GM23338 (cell line): ENCODE measurements at regions not wholly inside any gene's neighbourhood (a gene's known extent, or its start where the extent isn't known, plus 50 kb on each side); places are given as distances from the start of the nearest gene placed in this dataset.

Experiments
- ATAC-seq: fragments of 200-7000 bp; cut with Tn5 transposase; 3 replicates; pipeline ENCODE4 v1.9.1; 2020
- DNase-seq: peaks from one replicate; pipeline ENCODE4 v3.0.0-alpha.2; 2015; ENCODE audit warnings: low spot score
- H2AFZ ChIP-seq: fragments of 200-600 bp; sonication (generic); 2 replicates; pipeline ENCODE4 v1.8.0; 2016; ENCODE audit warnings: antibody characterized with exemption, mild to moderate bottlenecking, moderate library complexity
- H3F3A ChIP-seq: fragments of 200-600 bp; sonication (generic); replicated peaks from 2 replicates; pipeline ENCODE4 v1.8.0; 2017; ENCODE audit warnings: antibody characterized with exemption, mixed run types, low read depth
- H3K27ac ChIP-seq: fragments of 200-600 bp; sonication (generic); 2 replicates; pipeline ENCODE4 v1.6.1; 2016; ENCODE audit warnings: low read depth
- H3K27me3 ChIP-seq: fragments of 200-600 bp; sonication (generic); 2 replicates; pipeline ENCODE4 v1.8.0; 2016; ENCODE audit warnings: mild to moderate bottlenecking, mixed run types, moderate library complexity; ENCODE audit not compliant: insufficient read depth
- H3K36me3 ChIP-seq: fragments of 200-600 bp; sonication (generic); 2 replicates; pipeline ENCODE4 v1.8.0; 2016; ENCODE audit warnings: mild to moderate bottlenecking; ENCODE audit not compliant: insufficient read depth
- H3K4me1 ChIP-seq: fragments of 200-600 bp; sonication (generic); 2 replicates; pipeline ENCODE4 v1.8.0; 2016; ENCODE audit warnings: mild to moderate bottlenecking, moderate library complexity; ENCODE audit not compliant: insufficient read depth
- H3K4me2 ChIP-seq: fragments of 200-600 bp; sonication (generic); 2 replicates; pipeline ENCODE4 v1.7.1; 2017; ENCODE audit warnings: mixed run types
- H3K4me3 ChIP-seq: fragments of 200-600 bp; sonication (generic); 2 replicates; pipeline ENCODE4 v1.6.1; 2016; ENCODE audit warnings: mixed run types
- H3K79me2 ChIP-seq: fragments of 200-600 bp; sonication (generic); replicated peaks from 2 replicates; pipeline ENCODE4 v1.8.0; 2017; ENCODE audit warnings: mild to moderate bottlenecking; ENCODE audit not compliant: insufficient read depth
- H3K9me2 ChIP-seq: fragments of 200-600 bp; sonication (generic); 2 replicates; pipeline ENCODE4 v1.8.0; 2017; ENCODE audit not compliant: insufficient read depth
- H4K20me1 ChIP-seq: fragments of 200-600 bp; sonication (generic); replicated peaks from 2 replicates; pipeline ENCODE4 v1.8.0; 2017; ENCODE audit warnings: mild to moderate bottlenecking; ENCODE audit not compliant: insufficient read depth
- H3K27ac Mint-ChIP-seq: 2 replicates; pipeline ENCODE4 v1.8.0; 2020; ENCODE audit warnings: inconsistent platforms, mild to moderate bottlenecking, moderate library complexity, mixed read lengths
- H3K27me3 Mint-ChIP-seq: 3 replicates; pipeline ENCODE4 v1.8.0; 2022; ENCODE audit warnings: low read depth, mild to moderate bottlenecking, moderate library complexity, mixed read lengths, inconsistent platforms; ENCODE audit not compliant: insufficient read depth, poor library complexity
- H3K36me3 Mint-ChIP-seq: 3 replicates; pipeline ENCODE4 v1.8.0; 2021; ENCODE audit warnings: low read depth, mild to moderate bottlenecking, inconsistent platforms, moderate library complexity, mixed read lengths
- H3K4me1 Mint-ChIP-seq: 3 replicates; pipeline ENCODE4 v1.8.0; 2020; ENCODE audit warnings: mild to moderate bottlenecking, inconsistent platforms, mixed read lengths
- H3K4me3 Mint-ChIP-seq: 3 replicates; pipeline ENCODE4 v1.8.0; 2021; ENCODE audit warnings: moderate library complexity, mild to moderate bottlenecking, inconsistent platforms, mixed read lengths
- H3K9me3 Mint-ChIP-seq: 3 replicates; pipeline ENCODE4 v1.8.0; 2020; ENCODE audit warnings: moderate library complexity, mild to moderate bottlenecking, inconsistent platforms, mixed read lengths
- TF ChIP-seq, protein P1 (sequence below), 2 experiments: fragments of 200-600 bp in 1 of 2; sonication (generic) in 1 of 2; conservative IDR thresholded peaks; 2 replicates each; pipeline versions ENCODE4 v1.5.1 to v1.6.1; 2016 to 2017; ENCODE audit warnings: antibody characterized with exemption in 2 of 2, low read depth in 2 of 2, mild to moderate bottlenecking in 2 of 2, moderate library complexity in 1 of 2
- TF ChIP-seq, protein P2 (sequence below): fragments of 250-450 bp; sonication (Bioruptor Pico); IDR thresholded peaks from 2 replicates; pipeline ENCODE4 v1.5.0; 2020; ENCODE audit warnings: mild to moderate bottlenecking, moderate library complexity

DNA sequence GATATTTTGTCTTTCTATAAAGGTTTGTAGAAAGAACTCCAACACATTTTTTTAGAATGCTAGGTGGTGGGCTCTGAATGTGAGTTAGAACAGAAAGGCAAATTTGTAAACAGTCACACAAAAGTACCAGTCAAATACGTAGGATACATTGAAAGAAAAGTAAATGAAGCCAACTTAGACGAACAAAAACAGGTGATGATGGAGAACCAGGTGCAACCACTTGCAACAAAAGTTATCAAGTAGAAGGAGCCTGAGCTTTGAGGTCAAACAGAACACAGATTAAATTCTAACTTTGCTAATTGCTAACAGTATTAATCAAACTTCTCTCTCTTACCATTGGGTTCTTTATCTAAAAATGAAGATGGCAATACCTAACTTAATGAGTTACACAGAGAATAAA, 62.7 kb upstream of the DAPP1 start:
- no peak for DNase-seq
- H3K4me1 Mint-ChIP-seq = no peaks in the 10 kb centered on the region
- H3K27ac Mint-ChIP-seq = no peak overlapping the region
- Histone ChIP-seq H3K36me3 (no peaks in the 10 kb centered on the region), H3K27ac (no peak overlapping the region), H4K20me1 (no peaks in the 10 kb centered on the region), H3K4me3 (no peak overlapping the region), H3K4me1 (no peaks in the 10 kb centered on the region), H3K27me3 (no peaks in the 10 kb centered on the region), H2AFZ (no peak overlapping the region), H3K4me2 (no peak overlapping the region), H3F3A (no peaks in the 10 kb centered on the region), H3K9me2 (0 out of 2 replicates have a peak, but pooled peaks cover 4% of the 10 kb centered on the region), H3K79me2 (no peaks in the 10 kb centered on the region)
- ATAC-seq = no peak
- TF ChIP-seq, protein P1, sequence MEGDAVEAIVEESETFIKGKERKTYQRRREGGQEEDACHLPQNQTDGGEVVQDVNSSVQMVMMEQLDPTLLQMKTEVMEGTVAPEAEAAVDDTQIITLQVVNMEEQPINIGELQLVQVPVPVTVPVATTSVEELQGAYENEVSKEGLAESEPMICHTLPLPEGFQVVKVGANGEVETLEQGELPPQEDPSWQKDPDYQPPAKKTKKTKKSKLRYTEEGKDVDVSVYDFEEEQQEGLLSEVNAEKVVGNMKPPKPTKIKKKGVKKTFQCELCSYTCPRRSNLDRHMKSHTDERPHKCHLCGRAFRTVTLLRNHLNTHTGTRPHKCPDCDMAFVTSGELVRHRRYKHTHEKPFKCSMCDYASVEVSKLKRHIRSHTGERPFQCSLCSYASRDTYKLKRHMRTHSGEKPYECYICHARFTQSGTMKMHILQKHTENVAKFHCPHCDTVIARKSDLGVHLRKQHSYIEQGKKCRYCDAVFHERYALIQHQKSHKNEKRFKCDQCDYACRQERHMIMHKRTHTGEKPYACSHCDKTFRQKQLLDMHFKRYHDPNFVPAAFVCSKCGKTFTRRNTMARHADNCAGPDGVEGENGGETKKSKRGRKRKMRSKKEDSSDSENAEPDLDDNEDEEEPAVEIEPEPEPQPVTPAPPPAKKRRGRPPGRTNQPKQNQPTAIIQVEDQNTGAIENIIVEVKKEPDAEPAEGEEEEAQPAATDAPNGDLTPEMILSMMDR (conservative IDR thresholded peaks at IDR 0.05; ENCODE audit: low read depth in 2 of 2) = no peak
- TF ChIP-seq, protein P2, sequence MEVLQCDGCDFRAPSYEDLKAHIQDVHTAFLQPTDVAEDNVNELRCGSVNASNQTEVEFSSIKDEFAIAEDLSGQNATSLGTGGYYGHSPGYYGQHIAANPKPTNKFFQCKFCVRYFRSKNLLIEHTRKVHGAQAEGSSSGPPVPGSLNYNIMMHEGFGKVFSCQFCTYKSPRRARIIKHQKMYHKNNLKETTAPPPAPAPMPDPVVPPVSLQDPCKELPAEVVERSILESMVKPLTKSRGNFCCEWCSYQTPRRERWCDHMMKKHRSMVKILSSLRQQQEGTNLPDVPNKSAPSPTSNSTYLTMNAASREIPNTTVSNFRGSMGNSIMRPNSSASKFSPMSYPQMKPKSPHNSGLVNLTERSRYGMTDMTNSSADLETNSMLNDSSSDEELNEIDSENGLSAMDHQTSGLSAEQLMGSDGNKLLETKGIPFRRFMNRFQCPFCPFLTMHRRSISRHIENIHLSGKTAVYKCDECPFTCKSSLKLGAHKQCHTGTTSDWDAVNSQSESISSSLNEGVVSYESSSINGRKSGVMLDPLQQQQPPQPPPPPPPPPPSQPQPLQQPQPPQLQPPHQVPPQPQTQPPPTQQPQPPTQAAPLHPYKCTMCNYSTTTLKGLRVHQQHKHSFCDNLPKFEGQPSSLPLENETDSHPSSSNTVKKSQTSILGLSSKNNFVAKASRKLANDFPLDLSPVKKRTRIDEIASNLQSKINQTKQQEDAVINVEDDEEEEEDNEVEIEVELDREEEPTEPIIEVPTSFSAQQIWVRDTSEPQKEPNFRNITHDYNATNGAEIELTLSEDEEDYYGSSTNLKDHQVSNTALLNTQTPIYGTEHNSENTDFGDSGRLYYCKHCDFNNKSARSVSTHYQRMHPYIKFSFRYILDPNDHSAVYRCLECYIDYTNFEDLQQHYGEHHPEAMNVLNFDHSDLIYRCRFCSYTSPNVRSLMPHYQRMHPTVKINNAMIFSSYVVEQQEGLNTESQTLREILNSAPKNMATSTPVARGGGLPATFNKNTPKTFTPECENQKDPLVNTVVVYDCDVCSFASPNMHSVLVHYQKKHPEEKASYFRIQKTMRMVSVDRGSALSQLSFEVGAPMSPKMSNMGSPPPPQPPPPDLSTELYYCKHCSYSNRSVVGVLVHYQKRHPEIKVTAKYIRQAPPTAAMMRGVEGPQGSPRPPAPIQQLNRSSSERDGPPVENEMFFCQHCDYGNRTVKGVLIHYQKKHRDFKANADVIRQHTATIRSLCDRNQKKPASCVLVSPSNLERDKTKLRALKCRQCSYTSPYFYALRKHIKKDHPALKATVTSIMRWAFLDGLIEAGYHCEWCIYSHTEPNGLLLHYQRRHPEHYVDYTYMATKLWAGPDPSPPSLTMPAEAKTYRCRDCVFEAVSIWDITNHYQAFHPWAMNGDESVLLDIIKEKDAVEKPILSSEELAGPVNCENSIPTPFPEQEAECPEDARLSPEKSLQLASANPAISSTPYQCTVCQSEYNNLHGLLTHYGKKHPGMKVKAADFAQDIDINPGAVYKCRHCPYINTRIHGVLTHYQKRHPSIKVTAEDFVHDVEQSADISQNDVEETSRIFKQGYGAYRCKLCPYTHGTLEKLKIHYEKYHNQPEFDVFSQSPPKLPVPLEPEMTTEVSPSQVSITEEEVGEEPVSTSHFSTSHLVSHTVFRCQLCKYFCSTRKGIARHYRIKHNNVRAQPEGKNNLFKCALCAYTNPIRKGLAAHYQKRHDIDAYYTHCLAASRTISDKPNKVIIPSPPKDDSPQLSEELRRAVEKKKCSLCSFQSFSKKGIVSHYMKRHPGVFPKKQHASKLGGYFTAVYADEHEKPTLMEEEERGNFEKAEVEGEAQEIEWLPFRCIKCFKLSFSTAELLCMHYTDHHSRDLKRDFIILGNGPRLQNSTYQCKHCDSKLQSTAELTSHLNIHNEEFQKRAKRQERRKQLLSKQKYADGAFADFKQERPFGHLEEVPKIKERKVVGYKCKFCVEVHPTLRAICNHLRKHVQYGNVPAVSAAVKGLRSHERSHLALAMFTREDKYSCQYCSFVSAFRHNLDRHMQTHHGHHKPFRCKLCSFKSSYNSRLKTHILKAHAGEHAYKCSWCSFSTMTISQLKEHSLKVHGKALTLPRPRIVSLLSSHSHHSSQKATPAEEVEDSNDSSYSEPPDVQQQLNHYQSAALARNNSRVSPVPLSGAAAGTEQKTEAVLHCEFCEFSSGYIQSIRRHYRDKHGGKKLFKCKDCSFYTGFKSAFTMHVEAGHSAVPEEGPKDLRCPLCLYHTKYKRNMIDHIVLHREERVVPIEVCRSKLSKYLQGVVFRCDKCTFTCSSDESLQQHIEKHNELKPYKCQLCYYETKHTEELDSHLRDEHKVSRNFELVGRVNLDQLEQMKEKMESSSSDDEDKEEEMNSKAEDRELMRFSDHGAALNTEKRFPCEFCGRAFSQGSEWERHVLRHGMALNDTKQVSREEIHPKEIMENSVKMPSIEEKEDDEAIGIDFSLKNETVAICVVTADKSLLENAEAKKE = no peak
- H3K27me3 Mint-ChIP-seq = peaks cover 4% of the 10 kb centered on the region
- no peak overlapping the region for H3K4me3 Mint-ChIP-seq
- H3K36me3 Mint-ChIP-seq = no peaks in the 10 kb centered on the region
- H3K9me3 Mint-ChIP-seq = no peaks in the 10 kb centered on the region
